Thymus (tissue), 11 donors: ENCODE measurements at regions not wholly inside any gene's neighbourhood (a gene's known extent, or its start where the extent isn't known, plus 50 kb on each side); places are given as distances from the start of the nearest gene placed in this dataset.

Experiments
- DNase-seq, 9 donors: peaks; one replicate each; pipeline ENCODE4 v3.0.0-alpha.2; 2013; ENCODE audit warnings: low spot score in 9 of 9, low read depth in 6 of 9, missing footprints in 1 of 9
- H3K27ac ChIP-seq, 2 donors: one replicate each; pipeline ENCODE4 v1.5.1; 2013; ENCODE audit warnings: control low read depth in 1 of 2, low read depth in 1 of 2, low read length in 1 of 2, mild to moderate bottlenecking in 1 of 2, moderate library complexity in 1 of 2
- H3K27me3 ChIP-seq, 2 donors: one replicate each; pipeline ENCODE4 v1.5.1; 2013; ENCODE audit warnings: low read length in 1 of 2; ENCODE audit not compliant: control insufficient read depth in 2 of 2, insufficient read depth in 1 of 2
- H3K36me3 ChIP-seq, 2 donors: one replicate each; pipeline ENCODE4 v1.5.1; 2013; ENCODE audit warnings: low read length in 1 of 2, mild to moderate bottlenecking in 1 of 2, moderate library complexity in 1 of 2; ENCODE audit not compliant: control insufficient read depth in 2 of 2, insufficient read depth in 2 of 2
- H3K4me1 ChIP-seq, 2 donors: one replicate each; pipeline ENCODE4 v1.5.1; 2013; ENCODE audit warnings: low read length in 2 of 2; ENCODE audit not compliant: control insufficient read depth in 2 of 2, insufficient read depth in 2 of 2
- H3K4me3 ChIP-seq, 2 donors: one replicate each; pipeline ENCODE4 v1.5.1; 2013; ENCODE audit warnings: low read length in 2 of 2, control low read depth in 1 of 2, mild to moderate bottlenecking in 1 of 2
- H3K9me3 ChIP-seq, 2 donors: one replicate each; pipeline ENCODE4 v1.5.1; 2013; ENCODE audit warnings: low read length in 1 of 2, mild to moderate bottlenecking in 1 of 2; ENCODE audit not compliant: control insufficient read depth in 2 of 2, insufficient read depth in 1 of 2
- WGBS: extraction: QIAGEN DNeasy Blood & Tissue Kit; methylation state at CpG from one replicate; pipeline ENCODE4 v1.1.7; 2013; 5-methylcytosine and 5-hydroxymethylcytosine counted together
- donor health status: healthy.

- Histone ChIP-seq H3K27ac (no peak overlapping the region), H3K4me1 (no peaks in the 10 kb centered on the region), H3K4me3 (no peak overlapping the region), H3K9me3 (no peaks in the 10 kb centered on the region), H3K27me3 (no peaks in the 10 kb centered on the region), H3K36me3 (no peaks in the 10 kb centered on the region)
- no peak for DNase-seq
- 88% methylated on average over 2 of the region's 2 CpGs for WGBS
Measured at GRCh38 chr7:12898004-12898403, 210.6 kb downstream of the ARL4A start.

DNA sequence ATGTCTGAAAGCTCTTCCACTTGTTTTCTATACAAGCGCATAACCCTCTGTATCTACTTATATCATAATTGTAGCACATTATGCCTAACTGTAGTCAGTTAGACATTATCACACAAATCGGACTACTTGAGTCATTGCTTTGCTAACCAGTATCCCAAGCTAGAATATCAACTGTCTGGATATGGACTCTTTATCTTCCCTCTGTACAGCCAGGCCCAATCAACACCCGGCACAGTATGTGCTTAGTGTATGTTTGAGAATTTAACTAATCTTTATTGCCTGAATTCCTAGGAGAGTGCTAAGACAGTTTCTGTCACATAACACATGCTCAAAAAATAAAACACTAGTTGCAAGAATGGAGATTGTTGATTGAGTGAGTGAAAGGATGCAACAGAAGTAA, 211.2 kb downstream of the ARL4A start:
- Histone ChIP-seq H3K27me3 (no peaks in the 10 kb centered on the region), H3K27ac (no peak overlapping the region), H3K36me3 (no peaks in the 10 kb centered on the region), H3K4me3 (no peak overlapping the region), H3K9me3 (no peaks in the 10 kb centered on the region), H3K4me1 (no peaks in the 10 kb centered on the region)
- 97% methylated on average over 3 of the region's 3 CpGs for WGBS
- no peak for DNase-seq

DNA sequence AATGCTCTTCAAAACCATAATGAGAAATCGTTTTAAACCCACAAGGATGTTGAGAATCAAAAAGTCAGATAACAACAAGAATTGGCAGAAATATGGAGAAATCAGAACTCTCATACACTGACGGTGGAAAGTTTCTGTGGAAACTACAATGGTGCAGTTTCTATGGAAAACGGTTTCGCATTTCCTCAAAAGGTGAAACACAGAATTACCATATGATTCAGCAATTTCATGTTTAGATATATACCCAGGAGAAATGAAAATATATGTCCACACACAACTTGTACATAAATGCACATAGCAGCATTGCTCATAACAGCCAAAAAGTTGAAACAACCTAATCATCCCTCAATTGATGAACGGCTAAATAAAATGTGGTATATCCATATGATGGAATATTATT, 218.2 kb downstream of the ARL4A start:
- no peaks in the 10 kb centered on the region for H3K36me3 ChIP-seq
- 94% methylated on average over 5 of the region's 5 CpGs for WGBS
- H3K9me3 ChIP-seq = no peaks in the 10 kb centered on the region
- no peak overlapping the region for H3K4me3 ChIP-seq
- no peaks in the 10 kb centered on the region for H3K27me3 ChIP-seq
- no peak for DNase-seq
- H3K27ac ChIP-seq = no peak overlapping the region
- H3K4me1 ChIP-seq = no peaks in the 10 kb centered on the region

GRCh38 chr7:12907774-12908173, 220.3 kb downstream of the ARL4A start:
- H3K4me3 ChIP-seq = no peak overlapping the region
- no peak for DNase-seq
- H3K9me3 ChIP-seq = no peaks in the 10 kb centered on the region
- H3K27ac ChIP-seq = no peak overlapping the region
- H3K4me1 ChIP-seq = no peaks in the 10 kb centered on the region
- H3K36me3 ChIP-seq = no peaks in the 10 kb centered on the region
- no peaks in the 10 kb centered on the region for H3K27me3 ChIP-seq
- WGBS = 80% methylated on average over 2 of the region's 2 CpGs

GRCh38 chr7:12909483-12909882, 222.1 kb downstream of the ARL4A start:
- DNase-seq = no peak
- Histone ChIP-seq H3K9me3 (no peaks in the 10 kb centered on the region), H3K4me3 (no peak overlapping the region), H3K27me3 (no peaks in the 10 kb centered on the region), H3K4me1 (no peaks in the 10 kb centered on the region), H3K27ac (no peak overlapping the region), H3K36me3 (no peaks in the 10 kb centered on the region)
- WGBS = 96% methylated on average over 1 of the region's 1 CpG

DNA sequence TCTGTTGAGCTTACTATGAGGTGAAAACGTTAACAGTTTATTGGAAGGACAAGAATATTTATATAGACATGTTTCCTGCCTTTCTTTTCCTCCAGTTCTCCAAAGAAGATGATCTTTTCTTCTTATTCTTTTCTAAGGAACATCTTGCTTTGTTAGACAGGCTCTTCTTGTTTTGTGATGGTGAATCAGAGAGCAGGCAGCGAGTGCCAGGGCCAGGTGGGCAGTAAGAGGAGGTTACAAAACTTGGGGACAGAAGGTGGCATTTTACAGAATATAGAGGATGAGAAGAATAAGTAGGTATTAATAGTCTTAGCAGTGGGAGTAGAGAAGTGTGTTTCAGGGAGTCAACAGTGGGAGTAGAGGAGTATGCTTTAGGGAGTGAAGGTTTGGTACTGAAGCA, 223.6 kb downstream of the ARL4A start:
- Histone ChIP-seq H3K4me3 (no peak overlapping the region), H3K27me3 (no peaks in the 10 kb centered on the region), H3K9me3 (no peaks in the 10 kb centered on the region), H3K36me3 (no peaks in the 10 kb centered on the region), H3K4me1 (no peaks in the 10 kb centered on the region), H3K27ac (no peak overlapping the region)
- WGBS = 76% methylated on average over 2 of the region's 2 CpGs
- no peak for DNase-seq

DNA sequence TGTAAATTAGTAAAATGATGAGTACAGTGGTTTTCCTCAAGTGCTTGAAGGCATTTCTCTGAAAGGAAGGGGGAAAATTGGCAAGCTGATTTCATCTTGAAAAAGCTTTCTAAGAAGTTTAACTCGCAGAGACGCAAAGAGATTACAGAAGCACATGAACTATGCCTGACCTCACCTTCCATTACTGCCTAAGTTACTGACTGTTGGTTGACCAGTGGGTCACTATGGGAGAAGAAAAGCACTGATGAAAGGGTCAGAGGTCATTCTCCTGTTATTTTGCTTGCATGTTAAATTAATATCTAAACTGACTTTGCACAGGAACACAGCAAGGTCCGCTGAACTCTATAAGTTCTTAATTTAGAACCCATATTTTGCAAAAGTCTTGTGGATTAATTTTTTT, 225.6 kb downstream of the ARL4A start:
- Histone ChIP-seq H3K36me3 (no peaks in the 10 kb centered on the region), H3K27me3 (no peaks in the 10 kb centered on the region), H3K4me3 (no peak overlapping the region), H3K27ac (no peak overlapping the region), H3K9me3 (no peaks in the 10 kb centered on the region), H3K4me1 (no peaks in the 10 kb centered on the region)
- DNase-seq = no peak
- WGBS = 60% methylated on average over 3 of the region's 3 CpGs

- Histone ChIP-seq H3K4me1 (no peaks in the 10 kb centered on the region), H3K27ac (no peak overlapping the region), H3K36me3 (no peaks in the 10 kb centered on the region), H3K4me3 (no peak overlapping the region), H3K9me3 (no peaks in the 10 kb centered on the region), H3K27me3 (no peaks in the 10 kb centered on the region)
- no peak for DNase-seq
- 91% methylated on average over 2 of the region's 2 CpGs for WGBS
Measured at GRCh38 chr7:12917801-12918200, 230.4 kb downstream of the ARL4A start.

DNA sequence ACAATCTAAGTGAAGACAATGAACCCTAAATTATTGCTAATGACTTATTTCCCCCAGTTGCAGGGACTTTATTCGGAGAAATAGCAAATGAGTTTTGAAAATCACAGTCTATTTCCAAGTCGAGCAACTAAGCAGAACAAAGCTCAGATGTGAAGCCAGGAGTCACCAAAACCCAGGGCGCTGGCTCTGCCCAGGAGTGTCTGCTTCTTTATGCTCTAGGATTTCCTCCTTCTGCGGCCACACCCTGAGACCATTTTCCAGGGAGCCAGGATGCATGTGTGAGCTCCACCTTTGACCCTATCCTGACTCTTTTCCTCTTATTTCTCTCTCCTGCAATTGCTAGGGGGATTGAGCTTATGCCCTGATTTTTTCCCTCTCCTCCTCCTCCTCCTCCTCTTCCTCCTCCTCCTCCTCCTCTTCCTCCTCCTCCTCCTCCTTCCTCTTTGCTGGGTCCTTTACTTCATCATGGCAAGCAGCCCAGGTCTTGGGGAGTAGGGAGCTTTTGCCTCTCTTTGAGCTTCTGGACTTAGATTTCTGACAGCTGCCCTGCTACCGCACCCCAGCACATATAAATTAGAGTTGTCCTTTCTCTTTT, 234.4 kb downstream of the ARL4A start:
- Histone ChIP-seq H3K36me3 (no peaks in the 10 kb centered on the region), H3K9me3 (no peaks in the 10 kb centered on the region), H3K27me3 (no peaks in the 10 kb centered on the region), H3K27ac (no peak overlapping the region), H3K4me1 (no peaks in the 10 kb centered on the region), H3K4me3 (no peak overlapping the region)
- 76% methylated on average over 5 of the region's 5 CpGs for WGBS
- DNase-seq = no peak

GRCh38 chr7:12923971-12924370, 236.5 kb downstream of the ARL4A start:
- Histone ChIP-seq H3K4me3 (no peak overlapping the region), H3K4me1 (no peaks in the 10 kb centered on the region), H3K36me3 (no peaks in the 10 kb centered on the region), H3K27me3 (no peaks in the 10 kb centered on the region), H3K27ac (no peak overlapping the region), H3K9me3 (no peaks in the 10 kb centered on the region)
- no peak for DNase-seq
- WGBS = 93% methylated on average over 4 of the region's 4 CpGs
